ENCODE measurements at regions not wholly inside any gene's neighbourhood (a gene's known extent, or its start where the extent isn't known, plus 50 kb on each side); places are given as distances from the start of the nearest gene placed in this dataset.

GRCh38 chr2:222351035-222351434 is 52.2 kb upstream of the PAX3 start:
- no peak overlapping the region for H3K4me3 ChIP-seq (ENCODE audit: low read depth, poor library complexity, severe bottlenecking)
- no peak for TF ChIP-seq CTCF (IDR thresholded peaks at IDR 0.05)
- no peak for TF ChIP-seq POLR2A (IDR thresholded peaks at IDR 0.05)
- intact Hi-C loops (cut with DNase I; ENCODE audit: low total_unique reads) = no loop called here
- DNase-seq (ENCODE audit: low spot score in 2 of 2) = no peak
- WGBS, 2 donors = 97 to 98% methylated on average over 1 of the region's 1 CpG

GRCh38 chr2:222352981-222353380 is 54.2 kb upstream of the PAX3 start:
- WGBS, 2 donors = 63 to 70% methylated on average over 4 of the region's 4 CpGs
- no peak overlapping the region for H3K4me3 ChIP-seq (ENCODE audit: low read depth, poor library complexity, severe bottlenecking)
- intact Hi-C loops (cut with DNase I; ENCODE audit: low total_unique reads) = no loop called here
- DNase-seq (ENCODE audit: low spot score in 2 of 2) = no peak
- TF ChIP-seq POLR2A (IDR thresholded peaks at IDR 0.05) (no peak), CTCF (IDR thresholded peaks at IDR 0.05) (no peak)

GRCh38 chr2:222353993-222354392 is 55.2 kb upstream of the PAX3 start:
- intact Hi-C loops (cut with DNase I; ENCODE audit: low total_unique reads) = no loop called here

GRCh38 chr2:222355860-222356259 is 57.1 kb upstream of the PAX3 start:
- DNase-seq (ENCODE audit: low spot score in 2 of 2) = no peak
- TF ChIP-seq POLR2A (IDR thresholded peaks at IDR 0.05) (no peak), CTCF (IDR thresholded peaks at IDR 0.05) (no peak)
- intact Hi-C loops (cut with DNase I; ENCODE audit: low total_unique reads) = no loop called here
- no peak overlapping the region for H3K4me3 ChIP-seq (ENCODE audit: low read depth, poor library complexity, severe bottlenecking)

More at GRCh38 chr2:222353993-222354392, 55.2 kb upstream of the PAX3 start:
- no peak overlapping the region for H3K4me3 ChIP-seq (ENCODE audit: low read depth, poor library complexity, severe bottlenecking)
- WGBS, 2 donors = 45 to 50% methylated on average over 3 of the region's 3 CpGs
- TF ChIP-seq POLR2A (IDR thresholded peaks at IDR 0.05) (no peak), CTCF (IDR thresholded peaks at IDR 0.05) (no peak)
- DNase-seq (ENCODE audit: low spot score in 2 of 2) = no peak

GRCh38 chr2:222357930-222358329 is 59.1 kb upstream of the PAX3 start:
- DNase-seq (ENCODE audit: low spot score in 2 of 2) = no peak
- 56 to 65% methylated on average over 1 of the region's 1 CpG for whole genome bisulfite sequencing, 2 donors
- intact Hi-C loops (cut with DNase I; ENCODE audit: low total_unique reads) = no loop called here
- H3K4me3 ChIP-seq (ENCODE audit: low read depth, poor library complexity, severe bottlenecking) = no peak overlapping the region
- TF ChIP-seq CTCF (IDR thresholded peaks at IDR 0.05) (no peak), POLR2A (IDR thresholded peaks at IDR 0.05) (no peak)

GRCh38 chr2:222358876-222359275 is 60.1 kb upstream of the PAX3 start:
- DNase-seq (ENCODE audit: low spot score in 2 of 2) = peak in 1 of 2 donors; percentile 31
- intact Hi-C loops (cut with DNase I; ENCODE audit: low total_unique reads) = no loop called here
- TF ChIP-seq CTCF (IDR thresholded peaks at IDR 0.05) (no peak), POLR2A (IDR thresholded peaks at IDR 0.05) (no peak)
- H3K4me3 ChIP-seq (ENCODE audit: low read depth, poor library complexity, severe bottlenecking) = no peak overlapping the region
- WGBS, 2 donors = 59 to 68% methylated on average over 1 of the region's 1 CpG
